IMR-90 (cell line): ENCODE measurements at regions not wholly inside any gene's neighbourhood (a gene's known extent, or its start where the extent isn't known, plus 50 kb on each side); places are given as distances from the start of the nearest gene placed in this dataset.

Experiments used
- MAFK ChIP-seq: IDR thresholded peaks from 2 replicates; pipeline ENCODE4 v1.6.1; 2012; ENCODE audit warnings: low read depth, low read length, improper control_type of control experiment
- POLR2A ChIP-seq: IDR thresholded peaks from 2 replicates; pipeline ENCODE4 v1.6.1; 2012; ENCODE audit warnings: mild to moderate bottlenecking, low read depth, low read length
- RAD21 ChIP-seq: IDR thresholded peaks from 2 replicates; pipeline ENCODE4 v1.6.1; 2012; ENCODE audit warnings: low read length, improper control_type of control experiment
- RFX5 ChIP-seq: IDR thresholded peaks from 2 replicates; pipeline ENCODE4 v1.8.0; 2012; ENCODE audit warnings: low read depth, mild to moderate bottlenecking, low read length, moderate library complexity
- TF ChIP-seq, protein P1 (sequence below): conservative IDR thresholded peaks from 2 replicates; pipeline ENCODE4 v1.5.1; 2012; ENCODE audit warnings: mild to moderate bottlenecking, low read depth, low read length, improper control_type of control experiment
- TF ChIP-seq, protein P2 (sequence below): fragments of 150-350 bp; IDR thresholded peaks from 2 replicates; pipeline ENCODE4 v1.6.1; 2016; ENCODE audit warnings: low read depth, mild to moderate bottlenecking, low read length, moderate library complexity, borderline replicate concordance

DNA sequence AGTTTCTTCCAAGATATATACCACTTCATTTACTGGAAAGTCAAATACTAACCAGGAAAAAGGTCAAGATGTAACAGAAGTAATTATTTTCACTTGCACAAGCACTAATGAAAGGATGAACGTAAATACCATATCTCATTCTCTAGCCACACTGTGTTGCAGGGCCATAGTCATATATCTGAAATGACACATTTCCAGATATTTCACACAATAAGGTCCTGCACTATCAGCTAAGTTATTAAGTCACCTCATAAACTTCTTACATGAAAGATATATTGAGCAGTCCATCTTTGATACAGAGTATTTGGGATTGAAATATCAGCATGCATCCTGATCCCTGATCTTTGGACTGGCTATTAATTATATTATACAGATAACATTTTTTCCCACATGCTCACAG, 783.3 kb upstream of the MGAT4C start:
- TF ChIP-seq POLR2A (no peak), RFX5 (no peak), MAFK (no peak), RAD21 (no peak)
- TF ChIP-seq, protein P1, sequence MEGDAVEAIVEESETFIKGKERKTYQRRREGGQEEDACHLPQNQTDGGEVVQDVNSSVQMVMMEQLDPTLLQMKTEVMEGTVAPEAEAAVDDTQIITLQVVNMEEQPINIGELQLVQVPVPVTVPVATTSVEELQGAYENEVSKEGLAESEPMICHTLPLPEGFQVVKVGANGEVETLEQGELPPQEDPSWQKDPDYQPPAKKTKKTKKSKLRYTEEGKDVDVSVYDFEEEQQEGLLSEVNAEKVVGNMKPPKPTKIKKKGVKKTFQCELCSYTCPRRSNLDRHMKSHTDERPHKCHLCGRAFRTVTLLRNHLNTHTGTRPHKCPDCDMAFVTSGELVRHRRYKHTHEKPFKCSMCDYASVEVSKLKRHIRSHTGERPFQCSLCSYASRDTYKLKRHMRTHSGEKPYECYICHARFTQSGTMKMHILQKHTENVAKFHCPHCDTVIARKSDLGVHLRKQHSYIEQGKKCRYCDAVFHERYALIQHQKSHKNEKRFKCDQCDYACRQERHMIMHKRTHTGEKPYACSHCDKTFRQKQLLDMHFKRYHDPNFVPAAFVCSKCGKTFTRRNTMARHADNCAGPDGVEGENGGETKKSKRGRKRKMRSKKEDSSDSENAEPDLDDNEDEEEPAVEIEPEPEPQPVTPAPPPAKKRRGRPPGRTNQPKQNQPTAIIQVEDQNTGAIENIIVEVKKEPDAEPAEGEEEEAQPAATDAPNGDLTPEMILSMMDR, result no peak
- TF ChIP-seq, protein P2, sequence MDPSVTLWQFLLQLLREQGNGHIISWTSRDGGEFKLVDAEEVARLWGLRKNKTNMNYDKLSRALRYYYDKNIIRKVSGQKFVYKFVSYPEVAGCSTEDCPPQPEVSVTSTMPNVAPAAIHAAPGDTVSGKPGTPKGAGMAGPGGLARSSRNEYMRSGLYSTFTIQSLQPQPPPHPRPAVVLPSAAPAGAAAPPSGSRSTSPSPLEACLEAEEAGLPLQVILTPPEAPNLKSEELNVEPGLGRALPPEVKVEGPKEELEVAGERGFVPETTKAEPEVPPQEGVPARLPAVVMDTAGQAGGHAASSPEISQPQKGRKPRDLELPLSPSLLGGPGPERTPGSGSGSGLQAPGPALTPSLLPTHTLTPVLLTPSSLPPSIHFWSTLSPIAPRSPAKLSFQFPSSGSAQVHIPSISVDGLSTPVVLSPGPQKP, result no peak
